ENCODE measurements at regions not wholly inside any gene's neighbourhood (a gene's known extent, or its start where the extent isn't known, plus 50 kb on each side); places are given as distances from the start of the nearest gene placed in this dataset.

DNA sequence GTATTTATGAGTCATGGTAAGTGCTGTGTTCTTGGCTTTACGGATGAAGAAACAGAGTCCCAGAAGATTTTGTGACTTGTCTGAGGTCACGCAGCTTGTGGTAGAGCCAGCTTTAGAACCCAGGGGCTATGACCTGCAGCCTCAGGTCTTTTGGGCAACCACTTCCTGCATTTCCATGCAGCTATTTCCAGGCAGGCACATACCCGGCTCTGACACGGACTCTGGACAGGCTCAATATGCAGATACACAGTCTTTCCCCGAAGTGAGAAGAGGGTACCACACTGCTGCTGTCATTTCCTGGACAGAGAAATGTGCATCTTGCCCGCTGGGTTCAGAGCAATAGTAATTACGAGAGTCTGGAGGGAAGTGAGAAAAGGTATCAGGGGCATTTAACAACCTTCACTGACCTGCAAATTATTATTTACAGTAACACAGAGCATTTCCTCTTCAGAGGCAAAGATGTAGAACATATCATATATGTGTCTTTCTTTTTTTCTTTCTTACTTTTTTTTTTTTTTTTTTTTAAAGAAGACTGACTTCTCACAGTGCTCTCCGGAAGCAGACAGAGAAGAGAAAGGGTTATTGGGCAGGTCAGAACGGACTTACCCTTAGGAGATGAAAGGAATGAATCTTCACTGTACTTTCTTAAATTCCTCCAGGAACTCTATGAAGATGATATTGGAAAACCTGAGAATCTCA lies 185.1 kb downstream of the CLIC5 start:
- TF ChIP-seq, protein P1, sequence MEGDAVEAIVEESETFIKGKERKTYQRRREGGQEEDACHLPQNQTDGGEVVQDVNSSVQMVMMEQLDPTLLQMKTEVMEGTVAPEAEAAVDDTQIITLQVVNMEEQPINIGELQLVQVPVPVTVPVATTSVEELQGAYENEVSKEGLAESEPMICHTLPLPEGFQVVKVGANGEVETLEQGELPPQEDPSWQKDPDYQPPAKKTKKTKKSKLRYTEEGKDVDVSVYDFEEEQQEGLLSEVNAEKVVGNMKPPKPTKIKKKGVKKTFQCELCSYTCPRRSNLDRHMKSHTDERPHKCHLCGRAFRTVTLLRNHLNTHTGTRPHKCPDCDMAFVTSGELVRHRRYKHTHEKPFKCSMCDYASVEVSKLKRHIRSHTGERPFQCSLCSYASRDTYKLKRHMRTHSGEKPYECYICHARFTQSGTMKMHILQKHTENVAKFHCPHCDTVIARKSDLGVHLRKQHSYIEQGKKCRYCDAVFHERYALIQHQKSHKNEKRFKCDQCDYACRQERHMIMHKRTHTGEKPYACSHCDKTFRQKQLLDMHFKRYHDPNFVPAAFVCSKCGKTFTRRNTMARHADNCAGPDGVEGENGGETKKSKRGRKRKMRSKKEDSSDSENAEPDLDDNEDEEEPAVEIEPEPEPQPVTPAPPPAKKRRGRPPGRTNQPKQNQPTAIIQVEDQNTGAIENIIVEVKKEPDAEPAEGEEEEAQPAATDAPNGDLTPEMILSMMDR (IDR thresholded peaks at IDR 0.05; ENCODE audit: low read length): no peak
- TF ChIP-seq EZH2 (IDR thresholded peaks at IDR 0.05; ENCODE audit: borderline replicate concordance, low read length): no peak
